ENCODE measurements at regions not wholly inside any gene's neighbourhood (a gene's known extent, or its start where the extent isn't known, plus 50 kb on each side); places are given as distances from the start of the nearest gene placed in this dataset.

DNA sequence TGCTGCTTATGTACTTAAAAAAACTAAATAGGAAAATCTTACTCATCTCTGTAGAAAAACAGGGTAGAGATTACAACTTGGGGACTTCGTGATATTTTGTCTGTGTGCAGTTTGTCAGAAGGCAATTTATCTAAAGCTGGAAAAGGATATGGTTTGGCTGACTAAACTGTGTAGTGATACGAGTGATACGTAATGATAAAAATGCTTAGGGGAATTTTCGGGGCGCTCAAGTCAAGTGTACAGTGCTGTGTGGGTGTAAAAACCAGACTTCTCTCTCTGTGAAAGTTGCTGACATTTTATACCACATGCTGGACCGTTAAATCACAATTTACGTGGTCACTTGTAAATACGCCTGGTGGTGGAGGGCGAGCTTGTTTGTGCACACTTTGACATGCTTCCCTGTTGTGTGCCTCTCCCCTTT, 221.7 kb downstream of the KCNRG start:
- Histone ChIP-seq H3K4me3 (ENCODE audit: low read length) (peak overlapping the region; percentile 66), H3K9me3 (ENCODE audit: control insufficient read depth, low read length) (no peaks in the 10 kb centered on the region), H3K36me3 (ENCODE audit: control insufficient read depth, insufficient read depth, low read length, severe bottlenecking) (no peaks in the 10 kb centered on the region), H3K27me3 (replicated peaks; ENCODE audit: control insufficient read depth, insufficient read depth, low read length) (no peaks in the 10 kb centered on the region), H3K4me1 (ENCODE audit: control insufficient read depth, insufficient read depth, low read length) (peaks cover 15% of the 10 kb centered on the region), H3K9ac (ENCODE audit: low read length) (peak overlapping the region; percentile 16)
- DNase-seq (ENCODE audit: low read depth) = no peak

DNA sequence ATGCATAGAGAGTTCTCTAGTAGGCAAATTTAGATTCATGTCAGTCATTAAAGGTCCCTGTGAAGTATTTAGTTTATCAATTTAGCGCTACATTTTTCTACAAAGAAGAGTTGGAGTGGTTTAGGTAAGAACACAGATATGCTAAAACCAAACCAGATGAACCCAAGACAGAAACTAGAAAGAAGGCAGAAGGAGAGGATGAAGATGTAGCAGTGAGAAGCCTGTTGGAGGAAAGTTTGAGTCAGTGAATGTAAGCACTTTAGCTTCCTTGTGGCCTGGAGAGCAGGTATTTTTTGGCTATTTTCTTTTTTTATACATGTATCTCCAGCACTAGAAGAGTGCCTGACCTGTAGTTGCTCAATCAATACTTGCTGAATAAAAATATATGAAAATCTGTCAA, 223.7 kb downstream of the KCNRG start:
- Histone ChIP-seq H3K4me1 (ENCODE audit: control insufficient read depth, insufficient read depth, low read length) (peaks cover 15% of the 10 kb centered on the region), H3K9me3 (ENCODE audit: control insufficient read depth, low read length) (no peaks in the 10 kb centered on the region), H3K36me3 (ENCODE audit: control insufficient read depth, insufficient read depth, low read length, severe bottlenecking) (no peaks in the 10 kb centered on the region)

GRCh38 chr13:50241479-50241878, 226.2 kb downstream of the KCNRG start:
- no peak overlapping the region for H3K4me3 ChIP-seq (ENCODE audit: low read length)
- H3K9ac ChIP-seq (ENCODE audit: low read length) = no peak overlapping the region
- H3K36me3 ChIP-seq (ENCODE audit: control insufficient read depth, insufficient read depth, low read length, severe bottlenecking) = no peaks in the 10 kb centered on the region
- H3K27me3 ChIP-seq (replicated peaks; ENCODE audit: control insufficient read depth, insufficient read depth, low read length) = no peaks in the 10 kb centered on the region
- no peaks in the 10 kb centered on the region for H3K9me3 ChIP-seq (ENCODE audit: control insufficient read depth, low read length)
- peaks cover 30% of the 10 kb centered on the region for H3K4me1 ChIP-seq (ENCODE audit: control insufficient read depth, insufficient read depth, low read length)
- no peak for DNase-seq (ENCODE audit: low read depth)

More for the DNA sequence above, 223.7 kb downstream of the KCNRG start:
- H3K27me3 ChIP-seq (replicated peaks; ENCODE audit: control insufficient read depth, insufficient read depth, low read length) = no peaks in the 10 kb centered on the region
- H3K9ac ChIP-seq (ENCODE audit: low read length) = no peak overlapping the region
- no peak overlapping the region for H3K4me3 ChIP-seq (ENCODE audit: low read length)
- no peak for DNase-seq (ENCODE audit: low read depth)

GRCh38 chr13:50243931-50244330, 228.7 kb downstream of the KCNRG start:
- H3K9me3 ChIP-seq (ENCODE audit: control insufficient read depth, low read length) = no peaks in the 10 kb centered on the region
- no peak for DNase-seq (ENCODE audit: low read depth)
- no peaks in the 10 kb centered on the region for H3K27me3 ChIP-seq (replicated peaks; ENCODE audit: control insufficient read depth, insufficient read depth, low read length)
- H3K4me1 ChIP-seq (ENCODE audit: control insufficient read depth, insufficient read depth, low read length) = peaks cover 24% of the 10 kb centered on the region
- H3K4me3 ChIP-seq (ENCODE audit: low read length) = no peak overlapping the region
- no peak overlapping the region for H3K9ac ChIP-seq (ENCODE audit: low read length)
- no peaks in the 10 kb centered on the region for H3K36me3 ChIP-seq (ENCODE audit: control insufficient read depth, insufficient read depth, low read length, severe bottlenecking)

GRCh38 chr13:50244355-50244712, 229.1 kb downstream of the KCNRG start:
- Histone ChIP-seq H3K4me1 (ENCODE audit: control insufficient read depth, insufficient read depth, low read length) (peaks cover 25% of the 10 kb centered on the region), H3K9me3 (ENCODE audit: control insufficient read depth, low read length) (no peaks in the 10 kb centered on the region), H3K36me3 (ENCODE audit: control insufficient read depth, insufficient read depth, low read length, severe bottlenecking) (no peaks in the 10 kb centered on the region), H3K9ac (ENCODE audit: low read length) (no peak overlapping the region), H3K27me3 (replicated peaks; ENCODE audit: control insufficient read depth, insufficient read depth, low read length) (no peaks in the 10 kb centered on the region), H3K4me3 (ENCODE audit: low read length) (no peak overlapping the region)
- no peak for DNase-seq (ENCODE audit: low read depth)

DNA sequence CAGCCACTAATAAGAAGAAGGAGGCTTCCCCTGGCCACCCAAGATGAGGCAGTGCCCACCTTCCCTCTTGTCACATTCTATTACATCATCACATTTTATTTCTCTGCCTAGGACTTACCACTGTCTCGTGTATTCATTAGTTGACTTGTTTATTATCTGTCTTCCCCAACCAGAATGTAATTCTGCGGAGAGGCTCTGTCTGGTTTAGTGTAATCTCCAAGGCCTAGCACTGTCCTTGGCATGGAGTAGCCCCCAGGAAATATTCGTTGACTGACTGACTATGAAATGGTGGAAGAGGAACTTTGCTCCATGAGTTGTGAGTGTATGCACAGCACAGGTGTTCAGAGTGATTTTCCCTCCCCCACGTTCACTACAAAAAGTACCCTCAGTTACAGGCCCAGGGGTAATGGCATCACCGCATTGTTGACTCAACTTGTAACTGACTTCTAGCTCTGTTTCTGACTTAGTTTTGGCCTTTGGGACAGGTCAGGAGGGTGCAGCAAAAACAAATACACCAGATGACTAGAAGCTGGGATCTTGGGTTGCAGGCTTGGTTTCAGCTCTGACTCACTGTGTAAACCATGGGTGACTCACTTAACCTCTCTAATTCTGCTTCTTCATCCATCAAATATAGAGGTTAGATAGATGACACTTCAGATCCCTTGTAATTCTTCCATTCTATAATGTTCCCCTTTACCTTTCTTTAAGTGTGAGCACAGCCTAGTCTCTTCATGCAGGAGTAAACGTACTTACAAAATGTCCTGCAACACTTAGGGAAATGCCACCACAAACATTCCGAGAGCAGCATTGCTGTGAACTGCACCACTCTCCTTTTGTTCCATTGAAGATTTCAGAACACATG, 229.7 kb downstream of the KCNRG start:
- H3K4me3 ChIP-seq (ENCODE audit: low read length) = no peak overlapping the region
- DNase-seq (ENCODE audit: low read depth) = peak; percentile 72
- no peaks in the 10 kb centered on the region for H3K27me3 ChIP-seq (replicated peaks; ENCODE audit: control insufficient read depth, insufficient read depth, low read length)
- peaks cover 25% of the 10 kb centered on the region for H3K4me1 ChIP-seq (ENCODE audit: control insufficient read depth, insufficient read depth, low read length)
- no peaks in the 10 kb centered on the region for H3K9me3 ChIP-seq (ENCODE audit: control insufficient read depth, low read length)
- H3K9ac ChIP-seq (ENCODE audit: low read length) = no peak overlapping the region
- no peaks in the 10 kb centered on the region for H3K36me3 ChIP-seq (ENCODE audit: control insufficient read depth, insufficient read depth, low read length, severe bottlenecking)

- Histone ChIP-seq H3K4me1 (ENCODE audit: control insufficient read depth, insufficient read depth, low read length) (peaks cover 20% of the 10 kb centered on the region), H3K9me3 (ENCODE audit: control insufficient read depth, low read length) (no peaks in the 10 kb centered on the region), H3K36me3 (ENCODE audit: control insufficient read depth, insufficient read depth, low read length, severe bottlenecking) (no peaks in the 10 kb centered on the region), H3K4me3 (ENCODE audit: low read length) (no peak overlapping the region), H3K9ac (ENCODE audit: low read length) (no peak overlapping the region), H3K27me3 (replicated peaks; ENCODE audit: control insufficient read depth, insufficient read depth, low read length) (no peaks in the 10 kb centered on the region)
- no peak for DNase-seq (ENCODE audit: low read depth)
Observed at GRCh38 chr13:50247223-50247622, 232.0 kb downstream of the KCNRG start.

DNA sequence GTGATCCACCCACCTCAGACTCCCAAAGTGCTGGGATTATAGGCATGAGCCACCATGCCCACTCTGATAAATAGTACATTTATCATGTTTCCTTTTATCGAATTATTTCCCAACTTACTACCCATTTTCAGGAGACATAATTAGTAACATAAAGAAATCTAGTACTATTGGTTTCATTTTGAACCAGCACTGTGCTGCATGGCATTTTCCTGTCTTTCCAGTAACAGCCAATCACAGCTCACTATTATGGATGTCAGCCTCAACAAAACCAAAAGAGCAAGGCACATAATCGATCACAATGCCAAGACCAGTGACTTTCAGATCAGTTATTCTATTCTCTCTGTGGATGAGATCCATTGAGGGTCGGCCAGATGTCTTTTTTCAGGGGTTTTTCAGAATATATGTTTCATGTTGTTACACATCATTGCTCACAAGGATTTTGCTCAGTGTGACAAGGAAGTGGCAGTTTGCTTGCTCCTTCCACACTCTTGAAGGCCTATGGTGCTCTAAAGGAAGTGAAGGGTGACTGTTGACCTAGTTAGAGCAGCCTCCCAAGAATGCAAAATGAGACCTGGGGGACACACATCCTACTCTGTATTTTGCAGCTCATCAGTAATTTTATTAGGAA, 233.4 kb downstream of the KCNRG start:
- no peaks in the 10 kb centered on the region for H3K36me3 ChIP-seq (ENCODE audit: control insufficient read depth, insufficient read depth, low read length, severe bottlenecking)
- DNase-seq (ENCODE audit: low read depth) = no peak
- no peaks in the 10 kb centered on the region for H3K9me3 ChIP-seq (ENCODE audit: control insufficient read depth, low read length)
- peaks cover 20% of the 10 kb centered on the region for H3K4me1 ChIP-seq (ENCODE audit: control insufficient read depth, insufficient read depth, low read length)
- H3K4me3 ChIP-seq (ENCODE audit: low read length) = no peak overlapping the region
- H3K27me3 ChIP-seq (replicated peaks; ENCODE audit: control insufficient read depth, insufficient read depth, low read length) = no peaks in the 10 kb centered on the region
- no peak overlapping the region for H3K9ac ChIP-seq (ENCODE audit: low read length)

GRCh38 chr13:50249144-50249521, 233.9 kb downstream of the KCNRG start:
- Histone ChIP-seq H3K4me3 (ENCODE audit: low read length) (no peak overlapping the region), H3K9ac (ENCODE audit: low read length) (no peak overlapping the region), H3K4me1 (ENCODE audit: control insufficient read depth, insufficient read depth, low read length) (peaks cover 20% of the 10 kb centered on the region), H3K9me3 (ENCODE audit: control insufficient read depth, low read length) (no peaks in the 10 kb centered on the region), H3K36me3 (ENCODE audit: control insufficient read depth, insufficient read depth, low read length, severe bottlenecking) (no peaks in the 10 kb centered on the region), H3K27me3 (replicated peaks; ENCODE audit: control insufficient read depth, insufficient read depth, low read length) (no peaks in the 10 kb centered on the region)
- no peak for DNase-seq (ENCODE audit: low read depth)

GRCh38 chr13:50250401-50250800, 235.2 kb downstream of the KCNRG start:
- Histone ChIP-seq H3K9me3 (ENCODE audit: control insufficient read depth, low read length) (no peaks in the 10 kb centered on the region), H3K36me3 (ENCODE audit: control insufficient read depth, insufficient read depth, low read length, severe bottlenecking) (no peaks in the 10 kb centered on the region), H3K4me3 (ENCODE audit: low read length) (no peak overlapping the region), H3K27me3 (replicated peaks; ENCODE audit: control insufficient read depth, insufficient read depth, low read length) (no peaks in the 10 kb centered on the region), H3K9ac (ENCODE audit: low read length) (no peak overlapping the region), H3K4me1 (ENCODE audit: control insufficient read depth, insufficient read depth, low read length) (peaks cover 8% of the 10 kb centered on the region)
- DNase-seq (ENCODE audit: low read depth) = no peak

- Histone ChIP-seq H3K9ac (ENCODE audit: low read length) (no peak overlapping the region), H3K27me3 (replicated peaks; ENCODE audit: control insufficient read depth, insufficient read depth, low read length) (no peaks in the 10 kb centered on the region), H3K4me3 (ENCODE audit: low read length) (no peak overlapping the region), H3K9me3 (ENCODE audit: control insufficient read depth, low read length) (no peaks in the 10 kb centered on the region), H3K36me3 (ENCODE audit: control insufficient read depth, insufficient read depth, low read length, severe bottlenecking) (no peaks in the 10 kb centered on the region), H3K4me1 (ENCODE audit: control insufficient read depth, insufficient read depth, low read length) (peaks cover 6% of the 10 kb centered on the region)
- DNase-seq (ENCODE audit: low read depth) = peak; percentile 24
Observed at GRCh38 chr13:50255639-50256038, 240.4 kb downstream of the KCNRG start.
